HepG2 (cell line): ENCODE measurements at regions not wholly inside any gene's neighbourhood (a gene's known extent, or its start where the extent isn't known, plus 50 kb on each side); places are given as distances from the start of the nearest gene placed in this dataset.

Source experiments
- ATAC-seq: fragments of 200-7000 bp; cut with Tn5 transposase; 3 replicates; pipeline ENCODE4 v1.9.1; 2020; ENCODE audit warnings: mild to moderate bottlenecking, moderate library complexity
- BruUV-seq: library from RNA; stranded (reverse); fragments of 400-500 nt; replicated peaks from 2 replicates; lab custom pipeline; 2021; lab: Mats Ljungman, UMichigan
- CTCF ChIA-PET: fragments of 300-600 bp; formaldehyde crosslinking; extraction: SDS; loops from one replicate; lab custom pipeline; 2021; ENCODE audit warnings: low total read pairs, inconsistent platforms, low intra/inter-chr PET ratio; lab: Yijun Ruan, JAX
- POLR2A ChIA-PET: fragments of 350-600 bp; sonication (Branson Sonifier 250); formaldehyde crosslinking; loops from one replicate; lab custom pipeline; 2020; ENCODE audit warnings: antibody characterized with exemption, inconsistent platforms; lab: Yijun Ruan, JAX
- DNase-seq: peaks from one replicate; pipeline ENCODE4 v3.0.0-alpha.2; 2015; ENCODE audit warnings: low spot score
- FAIRE-seq: peaks from 3 replicates; lab custom pipeline; 2011; peaks lifted over from hg19 to GRCh38; lab: Jason Lieb, UNC
- H2AFZ ChIP-seq: one replicate; pipeline ENCODE4 v1.6.1; 2011; ENCODE audit warnings: low read length, inconsistent platforms
- H3K27ac ChIP-seq: fragments of 300-600 bp; 3 replicates; pipeline ENCODE4 v1.8.0; 2011; ENCODE audit warnings: mixed run types, mild to moderate bottlenecking, mixed read lengths, low read length, inconsistent platforms; ENCODE audit not compliant: insufficient read depth; ENCODE audit errors: extremely low read length
- H3K27me3 ChIP-seq, 2 experiments: fragments of 200-600 bp in 1 of 2; 2 replicates in 1 of 2; 3 replicates in 1 of 2; pipeline versions ENCODE4 v1.6.0 to v1.8.0; 2011; ENCODE audit warnings: low read length in 2 of 2, mild to moderate bottlenecking in 2 of 2, moderate library complexity in 2 of 2, inconsistent platforms in 1 of 2; ENCODE audit not compliant: insufficient read depth in 2 of 2, control insufficient read depth in 1 of 2
- H3K36me3 ChIP-seq, 2 experiments: fragments of 200-600 bp in 1 of 2; replicated peaks in 1 of 2; 2 replicates in 1 of 2; 3 replicates in 1 of 2; pipeline versions ENCODE4 v1.5.1 to v1.8.0; 2011; ENCODE audit warnings: low read length in 2 of 2, inconsistent platforms in 1 of 2; ENCODE audit not compliant: insufficient read depth in 2 of 2, control insufficient read depth in 1 of 2
- H3K4me1 ChIP-seq: 2 replicates; pipeline ENCODE4 v1.5.1; 2012; ENCODE audit warnings: low read length, inconsistent platforms; ENCODE audit not compliant: insufficient read depth
- H3K4me2 ChIP-seq: 2 replicates; pipeline ENCODE4 v1.6.0; 2011; ENCODE audit warnings: low read depth, low read length, inconsistent platforms
- H3K4me3 ChIP-seq, 3 experiments: fragments of 200-600 bp in 1 of 3; sonication (generic), shearing (Covaris generic) in 1 of 3; replicated peaks in 1 of 3; 2 replicates each; pipeline ENCODE4 v1.5.1; 2011 to 2016; ENCODE audit warnings: low read length in 3 of 3, inconsistent platforms in 2 of 3, low read depth in 2 of 3, mild to moderate bottlenecking in 2 of 3, control low read depth in 1 of 3, mixed read lengths in 1 of 3; ENCODE audit not compliant: insufficient read depth in 1 of 3
- H3K79me2 ChIP-seq: one replicate; pipeline ENCODE4 v1.6.1; 2011; ENCODE audit warnings: low read length, inconsistent platforms; ENCODE audit not compliant: insufficient read depth
- H3K9ac ChIP-seq: 2 replicates; pipeline ENCODE4 v1.6.0; 2011; ENCODE audit warnings: mild to moderate bottlenecking, low read depth, low read length, inconsistent platforms; ENCODE audit not compliant: insufficient read depth
- H3K9me3 ChIP-seq: 2 replicates; pipeline ENCODE4 v1.5.1; 2012; ENCODE audit warnings: mild to moderate bottlenecking, low read length
- H4K20me1 ChIP-seq: 2 replicates; pipeline ENCODE4 v1.6.0; 2011; ENCODE audit warnings: inconsistent platforms, mild to moderate bottlenecking, low read length, moderate library complexity; ENCODE audit not compliant: insufficient read depth
- DBP ChIP-seq: sonication (generic); formaldehyde crosslinking; IDR thresholded peaks from 2 replicates; pipeline ENCODE4 v1.4.0; 2020; ENCODE audit warnings: missing genetic modification reagents; ENCODE audit errors: not compliant biosample characterization
- HHEX ChIP-seq: IDR thresholded peaks from 2 replicates; pipeline ENCODE4 v1.6.1; 2016; ENCODE audit warnings: control low read depth
- MZF1 ChIP-seq: sonication (generic); formaldehyde crosslinking; IDR thresholded peaks from 2 replicates; pipeline ENCODE4 v1.8.1; 2023; ENCODE audit warnings: mild to moderate bottlenecking, missing genetic modification reagents, borderline replicate concordance
- NFE2L2 ChIP-seq: fragments of 150-350 bp; IDR thresholded peaks from 2 replicates; pipeline ENCODE4 v1.6.1; 2014; ENCODE audit warnings: low read length
- SAFB2 ChIP-seq: sonication (generic); formaldehyde crosslinking; IDR thresholded peaks from 2 replicates; pipeline ENCODE4 v1.5.1; 2020; ENCODE audit warnings: missing genetic modification reagents, low read depth, mild to moderate bottlenecking, borderline replicate concordance
- SMARCE1 ChIP-seq: fragments of 450-650 bp; IDR thresholded peaks from 2 replicates; pipeline ENCODE4 v1.6.1; 2017; ENCODE audit warnings: borderline replicate concordance
- ZNF260 ChIP-seq: sonication (generic); formaldehyde crosslinking; IDR thresholded peaks from 2 replicates; pipeline ENCODE4 v1.4.0; 2020; ENCODE audit warnings: missing genetic modification reagents, low read depth, mild to moderate bottlenecking, borderline replicate concordance
- ZNF3 ChIP-seq: IDR thresholded peaks from 2 replicates; pipeline ENCODE4 v1.7.0; 2017; ENCODE audit warnings: inconsistent platforms
- ZNF34 ChIP-seq: sonication (generic); formaldehyde crosslinking; IDR thresholded peaks from 2 replicates; pipeline ENCODE4 v1.4.0; 2020; ENCODE audit warnings: mild to moderate bottlenecking, missing genetic modification reagents, borderline replicate concordance
- ZNF615 ChIP-seq: sonication (generic); formaldehyde crosslinking; IDR thresholded peaks from 2 replicates; pipeline ENCODE4 v1.5.0; 2020; ENCODE audit warnings: mild to moderate bottlenecking, missing genetic modification reagents, borderline replicate concordance
- ZNF670 ChIP-seq: sonication (generic); formaldehyde crosslinking; IDR thresholded peaks from 2 replicates; pipeline ENCODE4 v1.8.0; 2022; ENCODE audit warnings: mild to moderate bottlenecking, missing genetic modification reagents, borderline replicate concordance
- ZNF75D ChIP-seq: sonication (generic); formaldehyde crosslinking; IDR thresholded peaks from 2 replicates; pipeline ENCODE4 v1.8.1; 2023; ENCODE audit warnings: missing genetic modification reagents, mild to moderate bottlenecking, borderline replicate concordance
- WGBS: methylation state at CpG from one replicate; pipeline ENCODE4 v1.1.6; 2017; ENCODE audit warnings: low lambda C conversion rate; 5-methylcytosine and 5-hydroxymethylcytosine counted together
- in situ Hi-C: cut with HindIII; loops from 2 replicates; pipeline ENCODE4 v1.10.0; 2017; ENCODE audit warnings: low pct_unique_long_range_greater_than_20kb; ENCODE audit not compliant: extremely low pct_ligation_motif_present
- intact Hi-C: fragments of 100-400 bp; cut with micrococcal nuclease; formaldehyde crosslinking; loops from one replicate; pipeline ENCODE4 v1.10.0; 2022; ENCODE audit not compliant: unreplicated experiment
- TF ChIP-seq, protein P1 (sequence below): sonication (generic); formaldehyde crosslinking; IDR thresholded peaks from 2 replicates; pipeline ENCODE4 v1.5.0; 2020; ENCODE audit warnings: missing genetic modification reagents
- TF ChIP-seq, protein P2 (sequence below): IDR thresholded peaks from 2 replicates; pipeline ENCODE4 v1.6.1; 2016; ENCODE audit warnings: low read depth, control low read depth

- BruUV-seq = no TSS peak
- no peak for DNase-seq
- Histone ChIP-seq H3K9ac (no peak overlapping the region), H3K4me3 (no peak overlapping the region), H3K9me3 (peaks cover 52% of the 10 kb centered on the region), H3K27ac (no peak overlapping the region), H2AFZ (no peak overlapping the region), H4K20me1 (no peaks in the 10 kb centered on the region), H3K36me3 (no peaks in the 10 kb centered on the region), H3K79me2 (no peaks in the 10 kb centered on the region), H3K4me2 (no peak overlapping the region), H3K4me1 (no peaks in the 10 kb centered on the region), H3K27me3 (no peaks in the 10 kb centered on the region)
- POLR2A ChIA-PET = no interaction called here
- no peak for FAIRE-seq
- in situ Hi-C loops = no loop called here
- TF ChIP-seq SAFB2 (CRISPR knock-in tag) (no peak), ZNF260 (CRISPR knock-in tag) (no peak), ZNF34 (CRISPR knock-in tag) (no peak), ZNF615 (CRISPR knock-in tag) (no peak), HHEX (no peak), ZNF3 (CRISPR knock-in tag) (no peak)
- TF ChIP-seq, protein P1, sequence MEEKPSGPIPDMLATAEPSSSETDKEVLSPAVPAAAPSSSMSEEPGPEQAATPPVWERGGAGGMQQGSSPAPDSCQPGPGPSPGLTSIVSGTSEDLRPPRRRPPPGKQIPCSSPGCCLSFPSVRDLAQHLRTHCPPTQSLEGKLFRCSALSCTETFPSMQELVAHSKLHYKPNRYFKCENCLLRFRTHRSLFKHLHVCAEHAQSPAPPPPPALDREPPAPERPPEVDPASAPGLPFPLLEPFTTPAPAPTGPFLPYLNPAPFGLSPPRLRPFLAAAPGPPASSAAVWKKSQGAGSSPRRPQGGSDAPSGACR = no peak
- TF ChIP-seq, protein P2, sequence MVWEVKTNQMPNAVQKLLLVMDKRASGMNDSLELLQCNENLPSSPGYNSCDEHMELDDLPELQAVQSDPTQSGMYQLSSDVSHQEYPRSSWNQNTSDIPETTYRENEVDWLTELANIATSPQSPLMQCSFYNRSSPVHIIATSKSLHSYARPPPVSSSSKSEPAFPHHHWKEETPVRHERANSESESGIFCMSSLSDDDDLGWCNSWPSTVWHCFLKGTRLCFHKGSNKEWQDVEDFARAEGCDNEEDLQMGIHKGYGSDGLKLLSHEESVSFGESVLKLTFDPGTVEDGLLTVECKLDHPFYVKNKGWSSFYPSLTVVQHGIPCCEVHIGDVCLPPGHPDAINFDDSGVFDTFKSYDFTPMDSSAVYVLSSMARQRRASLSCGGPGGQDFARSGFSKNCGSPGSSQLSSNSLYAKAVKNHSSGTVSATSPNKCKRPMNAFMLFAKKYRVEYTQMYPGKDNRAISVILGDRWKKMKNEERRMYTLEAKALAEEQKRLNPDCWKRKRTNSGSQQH (CRISPR knock-in tag) = no peak
- ATAC-seq = no peak
- CTCF ChIA-PET = no interaction called here
- intact Hi-C loops = no loop called here
- WGBS = 0% methylated on average over 1 of the region's 1 CpG
Observed at GRCh38 chr9:25808554-25808953, 130.3 kb upstream of the TUSC1 start.

GRCh38 chr9:25804856-25805255 lies 126.6 kb upstream of the TUSC1 start:
- Histone ChIP-seq H4K20me1 (no peaks in the 10 kb centered on the region), H3K4me3 (no peak overlapping the region), H3K9me3 (peaks cover 62% of the 10 kb centered on the region), H3K27me3 (no peaks in the 10 kb centered on the region), H3K4me2 (no peak overlapping the region), H2AFZ (no peak overlapping the region), H3K36me3 (no peaks in the 10 kb centered on the region), H3K4me1 (no peaks in the 10 kb centered on the region), H3K79me2 (no peaks in the 10 kb centered on the region), H3K9ac (no peak overlapping the region), H3K27ac (no peak overlapping the region)
- ChIA-PET POLR2A (no interaction called here), CTCF (no interaction called here)
- ATAC-seq (no peak), DNase-seq (no peak), FAIRE-seq (no peak)
- in situ Hi-C loops (no loop called here), intact Hi-C loops (no loop called here)
- no TSS peak for BruUV-seq
- TF ChIP-seq NFE2L2 (no peak), SMARCE1 (no peak), ZNF670 (CRISPR knock-in tag) (no peak), MZF1 (no peak), DBP (CRISPR knock-in tag) (no peak), ZNF75D (CRISPR knock-in tag) (no peak)
